ENCODE measurements at regions not wholly inside any gene's neighbourhood (a gene's known extent, or its start where the extent isn't known, plus 50 kb on each side); places are given as distances from the start of the nearest gene placed in this dataset.

DNA sequence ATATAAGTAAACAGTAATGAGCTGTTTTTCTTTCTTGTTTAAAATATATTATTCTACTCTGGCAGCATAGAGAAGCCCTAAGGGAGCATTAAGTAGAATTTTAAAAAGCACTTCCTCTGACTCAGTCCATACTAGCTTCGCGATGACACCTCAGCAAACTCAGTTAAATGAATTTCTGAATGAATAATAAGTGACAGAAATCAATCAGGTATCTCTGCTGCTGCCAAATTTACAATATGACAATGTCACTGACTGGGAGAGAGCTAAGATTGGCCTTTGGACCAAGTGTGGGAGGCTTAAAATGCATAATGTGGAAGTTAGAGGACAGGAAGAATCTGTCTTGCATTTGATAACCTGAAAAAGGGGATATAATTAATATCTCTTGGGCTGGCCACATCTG, 296.1 kb downstream of the HHIPL2 start:
- Mint-ChIP-seq H3K4me3 (no peak overlapping the region), H3K36me3 (ENCODE audit: low read depth) (no peaks in the 10 kb centered on the region), H3K27me3 (ENCODE audit: insufficient read depth) (no peaks in the 10 kb centered on the region), H3K9me3 (peaks cover 12% of the 10 kb centered on the region), H3K4me1 (peaks cover 13% of the 10 kb centered on the region), H3K27ac (no peak overlapping the region)
- 100% methylated on average over 2 of the region's 2 CpGs for WGBS, 2 experiments (ENCODE audit: insufficient coverage in 1 of 2, insufficient read length in 1 of 2)
- H3K36me3 ChIP-seq (ENCODE audit: control insufficient read depth, insufficient read depth, low read length) = no peaks in the 10 kb centered on the region
- DNase-seq = no peak
- H3K4me3 ChIP-seq (ENCODE audit: low read length) = no peak overlapping the region
- no peak overlapping the region for H3K27ac ChIP-seq (ENCODE audit: low read depth, low read length)
- H3K27me3 ChIP-seq (ENCODE audit: control insufficient read depth, insufficient read depth, low read length, poor library complexity, severe bottlenecking) = no peaks in the 10 kb centered on the region
- peaks cover 10% of the 10 kb centered on the region for H3K9me3 ChIP-seq (ENCODE audit: control insufficient read depth, low read length)
- no peaks in the 10 kb centered on the region for H3K4me1 ChIP-seq (ENCODE audit: control insufficient read depth, insufficient read depth, low read length)
- H3K9ac ChIP-seq (ENCODE audit: extremely low read depth, low read length, poor library complexity, severe bottlenecking) = no peak overlapping the region
- TF ChIP-seq, protein P1, sequence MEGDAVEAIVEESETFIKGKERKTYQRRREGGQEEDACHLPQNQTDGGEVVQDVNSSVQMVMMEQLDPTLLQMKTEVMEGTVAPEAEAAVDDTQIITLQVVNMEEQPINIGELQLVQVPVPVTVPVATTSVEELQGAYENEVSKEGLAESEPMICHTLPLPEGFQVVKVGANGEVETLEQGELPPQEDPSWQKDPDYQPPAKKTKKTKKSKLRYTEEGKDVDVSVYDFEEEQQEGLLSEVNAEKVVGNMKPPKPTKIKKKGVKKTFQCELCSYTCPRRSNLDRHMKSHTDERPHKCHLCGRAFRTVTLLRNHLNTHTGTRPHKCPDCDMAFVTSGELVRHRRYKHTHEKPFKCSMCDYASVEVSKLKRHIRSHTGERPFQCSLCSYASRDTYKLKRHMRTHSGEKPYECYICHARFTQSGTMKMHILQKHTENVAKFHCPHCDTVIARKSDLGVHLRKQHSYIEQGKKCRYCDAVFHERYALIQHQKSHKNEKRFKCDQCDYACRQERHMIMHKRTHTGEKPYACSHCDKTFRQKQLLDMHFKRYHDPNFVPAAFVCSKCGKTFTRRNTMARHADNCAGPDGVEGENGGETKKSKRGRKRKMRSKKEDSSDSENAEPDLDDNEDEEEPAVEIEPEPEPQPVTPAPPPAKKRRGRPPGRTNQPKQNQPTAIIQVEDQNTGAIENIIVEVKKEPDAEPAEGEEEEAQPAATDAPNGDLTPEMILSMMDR (conservative IDR thresholded peaks at IDR 0.05) = no peak

DNA sequence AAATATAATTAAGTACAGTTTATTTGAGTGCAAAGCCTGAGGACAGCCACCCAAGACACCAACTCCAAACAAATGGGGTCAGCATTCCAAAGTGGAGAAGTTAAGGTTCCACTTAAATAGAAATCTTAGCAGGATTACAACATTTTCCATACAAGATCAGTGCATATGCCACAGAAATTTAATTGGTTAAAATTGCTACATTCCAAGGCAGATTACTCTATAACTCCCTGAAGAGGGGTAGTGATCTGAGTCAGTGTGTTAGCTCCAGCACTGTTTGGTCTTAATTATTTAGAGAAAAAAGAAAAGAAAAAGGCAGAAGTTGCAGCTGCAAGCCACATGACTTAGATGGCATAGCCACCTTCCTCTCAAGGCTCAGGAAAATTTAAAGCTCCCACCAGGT, 297.5 kb downstream of the HHIPL2 start:
- H3K27ac ChIP-seq (ENCODE audit: low read depth, low read length) = no peak overlapping the region
- TF ChIP-seq, protein P1 (conservative IDR thresholded peaks at IDR 0.05) = no peak
- no peak for DNase-seq
- no peaks in the 10 kb centered on the region for H3K36me3 ChIP-seq (ENCODE audit: control insufficient read depth, insufficient read depth, low read length)
- Mint-ChIP-seq H3K27ac (no peak overlapping the region), H3K4me3 (no peak overlapping the region), H3K36me3 (ENCODE audit: low read depth) (no peaks in the 10 kb centered on the region), H3K27me3 (ENCODE audit: insufficient read depth) (no peaks in the 10 kb centered on the region), H3K9me3 (peaks cover 12% of the 10 kb centered on the region), H3K4me1 (peaks cover 18% of the 10 kb centered on the region)
- H3K9me3 ChIP-seq (ENCODE audit: control insufficient read depth, low read length) = peaks cover 10% of the 10 kb centered on the region
- no peaks in the 10 kb centered on the region for H3K27me3 ChIP-seq (ENCODE audit: control insufficient read depth, insufficient read depth, low read length, poor library complexity, severe bottlenecking)
- H3K9ac ChIP-seq (ENCODE audit: extremely low read depth, low read length, poor library complexity, severe bottlenecking) = no peak overlapping the region
- no peaks in the 10 kb centered on the region for H3K4me1 ChIP-seq (ENCODE audit: control insufficient read depth, insufficient read depth, low read length)
- H3K4me3 ChIP-seq (ENCODE audit: low read length) = no peak overlapping the region

DNA sequence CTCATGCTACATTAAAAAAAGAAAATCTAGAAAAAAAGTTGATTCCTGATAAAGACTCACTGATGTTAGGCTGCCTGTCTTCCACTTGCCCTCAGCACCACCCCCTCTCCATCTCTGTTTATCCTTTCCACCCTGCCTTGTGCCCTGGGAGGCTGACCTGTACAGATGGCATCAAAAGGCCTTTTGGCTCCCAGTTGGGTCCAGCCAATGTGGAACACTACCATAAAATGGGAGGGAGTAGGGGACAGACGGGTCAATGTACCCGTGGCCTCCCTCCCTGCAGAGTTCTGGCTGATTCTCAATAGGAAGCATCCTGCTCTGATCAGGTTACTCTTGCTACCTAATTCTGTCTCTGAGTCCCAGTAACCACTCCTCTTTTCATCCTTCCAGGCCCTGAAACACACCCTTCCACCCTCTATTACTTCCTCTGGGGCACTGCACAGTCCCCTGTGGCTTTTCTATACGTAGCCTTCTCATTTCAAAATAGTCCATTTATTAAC, 300.0 kb downstream of the HHIPL2 start:
- Histone ChIP-seq H3K9me3 (ENCODE audit: control insufficient read depth, low read length) (no peaks in the 10 kb centered on the region), H3K27me3 (ENCODE audit: control insufficient read depth, insufficient read depth, low read length, poor library complexity, severe bottlenecking) (no peaks in the 10 kb centered on the region), H3K4me1 (ENCODE audit: control insufficient read depth, insufficient read depth, low read length) (no peaks in the 10 kb centered on the region), H3K36me3 (ENCODE audit: control insufficient read depth, insufficient read depth, low read length) (no peaks in the 10 kb centered on the region), H3K9ac (ENCODE audit: extremely low read depth, low read length, poor library complexity, severe bottlenecking) (no peak overlapping the region), H3K27ac (ENCODE audit: low read depth, low read length) (no peak overlapping the region), H3K4me3 (ENCODE audit: low read length) (no peak overlapping the region)
- DNase-seq = no peak
- H3K27me3 Mint-ChIP-seq (ENCODE audit: insufficient read depth) = no peaks in the 10 kb centered on the region
- TF ChIP-seq, protein P1 (conservative IDR thresholded peaks at IDR 0.05) = no peak
- peaks cover 21% of the 10 kb centered on the region for H3K4me1 Mint-ChIP-seq
- H3K4me3 Mint-ChIP-seq = no peak overlapping the region
- H3K36me3 Mint-ChIP-seq (ENCODE audit: low read depth) = no peaks in the 10 kb centered on the region
- no peaks in the 10 kb centered on the region for H3K9me3 Mint-ChIP-seq
- H3K27ac Mint-ChIP-seq = no peak overlapping the region
- 80 to 93% methylated on average over 2 to 3 of the region's 3 CpGs for WGBS, 2 experiments (ENCODE audit: insufficient coverage in 1 of 2, insufficient read length in 1 of 2)
